ENCODE measurements at regions not wholly inside any gene's neighbourhood (a gene's known extent, or its start where the extent isn't known, plus 50 kb on each side); places are given as distances from the start of the nearest gene placed in this dataset.

- no peak for DNase-seq
Observed at GRCh38 chr22:49638001-49638400, 189.7 kb downstream of the BRD1 start.

DNA sequence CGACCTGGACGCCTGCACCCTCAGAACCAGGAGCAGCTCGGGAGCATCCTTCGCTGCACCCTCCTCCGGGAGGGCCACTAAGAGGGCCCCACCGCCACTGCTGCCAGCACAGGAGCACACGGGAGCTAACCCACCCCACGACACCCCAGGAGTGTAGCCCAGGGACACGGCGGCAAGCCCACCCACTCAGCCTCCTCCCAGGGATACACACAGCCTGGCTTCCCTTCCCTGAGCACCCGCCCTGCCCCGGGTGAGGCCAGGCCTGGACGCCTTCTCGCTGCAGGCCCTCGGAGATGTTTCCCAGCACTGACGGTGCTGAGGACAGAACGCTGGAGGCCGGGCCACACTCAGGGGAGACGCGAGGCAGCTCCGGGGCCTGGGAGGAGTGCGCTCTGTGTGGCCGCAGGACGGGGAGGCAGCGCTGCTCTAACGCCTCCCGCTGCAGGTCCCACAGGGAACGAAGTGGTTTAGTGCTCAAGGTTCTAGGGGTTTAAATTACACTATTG lies 190.4 kb downstream of the BRD1 start:
- DNase-seq = no peak

DNA sequence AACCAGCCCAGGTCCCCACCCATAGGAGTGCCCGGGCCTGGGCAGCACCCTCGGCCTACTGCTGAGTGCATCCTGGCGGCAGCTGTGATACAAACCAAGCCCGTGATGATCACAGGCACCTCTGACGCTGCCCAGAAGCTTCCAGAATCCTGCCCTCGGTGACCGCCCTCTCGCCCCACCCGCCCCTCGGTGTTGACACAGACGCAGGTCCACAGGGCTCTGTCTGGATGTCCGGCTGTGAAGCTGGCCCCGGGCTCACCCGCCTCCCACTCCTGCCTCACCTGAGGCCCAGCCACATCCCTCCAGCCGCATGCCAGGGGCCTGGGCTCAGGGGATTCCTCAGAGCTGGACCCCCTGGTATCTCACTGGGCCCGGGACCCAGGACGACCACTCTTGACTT lies 191.0 kb downstream of the BRD1 start:
- DNase-seq = no peak

DNA sequence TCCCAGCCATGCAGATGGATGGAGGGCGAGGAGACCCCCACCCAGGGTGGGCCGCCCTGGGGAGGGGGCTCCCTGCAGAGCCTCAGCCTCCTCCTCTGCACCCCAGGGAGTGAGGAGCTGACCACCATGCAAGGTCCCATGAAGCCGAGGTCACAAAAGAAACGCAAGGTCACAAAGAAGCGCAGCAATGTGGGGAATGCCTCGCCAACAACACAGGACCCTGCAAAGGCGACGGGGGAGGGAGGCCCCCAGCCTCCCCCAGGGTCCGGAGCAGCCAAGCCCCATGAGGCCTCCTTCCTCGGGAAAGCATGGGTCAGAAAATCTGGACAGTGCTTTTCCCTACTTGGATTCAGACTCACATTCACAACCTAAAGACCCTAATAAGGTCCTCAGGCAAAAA lies 191.5 kb downstream of the BRD1 start:
- DNase-seq = no peak

DNA sequence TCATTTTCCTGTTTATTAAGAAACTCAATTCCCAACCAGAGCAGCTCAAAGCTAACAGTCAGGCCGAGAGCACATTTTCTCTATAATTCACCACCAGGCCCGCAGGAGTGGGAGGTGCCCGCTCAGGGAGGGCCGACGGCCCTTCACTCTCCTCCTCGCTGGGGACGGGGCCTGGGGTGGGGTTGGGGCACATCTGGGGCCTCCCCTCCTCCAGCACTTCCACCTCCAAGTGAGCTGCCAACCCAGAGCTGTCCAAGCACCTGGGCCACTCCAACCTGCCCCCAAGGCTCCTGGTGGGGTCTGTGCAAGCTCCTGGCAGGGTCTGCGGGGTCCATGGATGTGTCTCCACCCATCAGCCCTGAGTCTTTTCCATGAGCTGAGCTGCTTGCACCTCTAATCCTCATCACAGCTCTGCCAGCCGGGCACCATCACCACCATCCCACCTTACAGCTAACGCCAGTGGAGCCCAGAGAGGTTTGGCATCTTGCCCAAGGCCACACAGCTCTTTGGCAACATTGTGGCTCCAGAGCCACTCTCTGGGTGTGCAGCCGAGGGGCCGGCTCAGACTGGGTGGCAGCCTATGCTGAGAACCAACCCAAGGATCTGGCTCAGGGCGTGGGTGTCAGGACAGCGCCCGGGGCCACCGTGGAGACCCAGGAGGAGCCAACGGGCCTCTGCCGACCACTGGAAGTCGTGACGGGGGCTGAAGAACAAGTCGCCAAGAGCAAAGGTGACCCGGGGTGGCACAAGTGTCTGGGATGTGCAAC lies 193.5 kb downstream of the BRD1 start:
- no peak for DNase-seq

GRCh38 chr22:49633010-49633324 lies 194.7 kb downstream of the BRD1 start:
- no peak for DNase-seq

DNA sequence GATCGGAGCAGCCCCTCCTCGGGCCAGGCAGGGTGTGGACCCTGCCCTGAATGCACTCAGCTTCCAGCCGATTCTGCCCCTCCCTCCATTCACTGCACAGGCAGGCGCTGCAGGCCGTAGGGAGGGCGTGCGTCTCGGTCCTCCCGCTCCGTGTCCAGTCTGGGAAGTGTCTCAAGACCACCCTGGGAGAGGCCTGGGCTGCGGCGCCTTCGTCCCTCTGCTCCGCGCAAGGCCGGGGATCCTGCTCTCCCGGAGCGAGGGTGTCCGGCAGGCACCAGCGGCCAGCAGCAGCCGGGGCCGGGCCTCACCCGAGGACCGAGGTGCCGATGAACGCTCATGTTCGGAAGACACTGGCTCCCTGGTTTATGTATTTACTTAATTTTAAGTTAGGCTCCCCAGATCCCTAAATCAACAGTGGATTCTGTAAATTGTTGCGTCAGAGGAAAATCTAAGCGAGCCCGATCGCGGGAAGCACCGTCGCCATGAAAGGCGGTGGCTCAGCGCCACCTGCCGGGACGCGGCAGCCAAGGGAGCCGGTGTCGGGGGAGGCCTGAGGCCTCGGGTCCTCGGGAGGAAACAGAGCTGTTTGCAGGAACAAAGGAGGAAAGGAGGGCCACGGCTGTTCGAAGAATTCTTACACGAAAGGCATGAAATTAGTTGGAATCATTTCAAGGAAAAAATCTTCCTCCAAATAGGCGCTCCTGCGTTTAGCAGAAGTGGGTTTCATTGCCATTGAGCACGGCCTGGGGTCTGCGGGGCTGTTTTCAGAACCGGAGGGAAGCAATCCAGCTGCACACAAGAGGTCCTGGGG lies 195.3 kb downstream of the BRD1 start:
- DNase-seq = peak; percentile 40 to 73 (median 53)

- DNase-seq = no peak
Observed at GRCh38 chr22:49630448-49630946, 197.2 kb downstream of the BRD1 start.

DNA sequence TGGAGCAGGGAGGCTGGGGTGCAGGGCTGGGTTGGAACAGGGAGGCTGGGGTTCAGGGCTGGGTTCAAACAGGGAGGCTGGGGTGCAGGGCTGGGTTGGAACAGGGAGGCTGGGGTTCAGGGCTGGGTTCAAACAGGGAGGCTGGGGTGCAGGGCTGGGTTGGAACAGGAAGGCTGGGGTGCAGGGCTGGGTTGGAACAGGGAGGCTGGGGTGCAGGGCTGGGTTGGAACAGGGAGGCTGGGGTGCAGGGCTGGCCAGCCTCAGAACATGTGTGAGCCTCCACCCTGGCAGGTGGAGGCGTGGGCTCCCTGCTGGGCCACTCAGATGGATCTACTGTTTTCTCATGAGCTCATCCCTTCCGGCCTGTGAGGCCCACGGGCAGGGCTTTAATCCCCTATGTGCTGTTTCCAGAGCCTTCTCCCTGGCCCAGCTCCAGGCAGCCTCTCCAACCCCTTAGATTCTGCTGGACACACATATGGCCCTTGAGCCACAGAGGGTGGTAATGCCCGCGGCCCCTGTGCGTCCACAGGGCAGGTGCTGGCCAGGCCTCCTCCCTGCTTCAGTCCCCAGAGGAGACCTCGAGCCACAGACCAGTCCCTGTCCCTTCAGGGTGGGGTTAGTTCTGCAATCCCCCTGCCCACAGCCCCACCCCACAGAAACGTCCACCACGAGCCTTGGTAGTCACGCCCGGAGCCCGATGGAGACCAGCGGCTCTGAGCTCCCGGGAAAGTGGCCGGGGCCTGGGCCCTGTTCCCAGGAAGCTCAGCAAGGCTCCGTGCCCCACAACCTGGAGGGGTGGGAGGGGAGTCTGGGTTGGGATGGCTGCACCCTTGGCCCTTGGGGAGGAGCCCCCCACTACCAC lies 197.9 kb downstream of the BRD1 start:
- no peak for DNase-seq

DNA sequence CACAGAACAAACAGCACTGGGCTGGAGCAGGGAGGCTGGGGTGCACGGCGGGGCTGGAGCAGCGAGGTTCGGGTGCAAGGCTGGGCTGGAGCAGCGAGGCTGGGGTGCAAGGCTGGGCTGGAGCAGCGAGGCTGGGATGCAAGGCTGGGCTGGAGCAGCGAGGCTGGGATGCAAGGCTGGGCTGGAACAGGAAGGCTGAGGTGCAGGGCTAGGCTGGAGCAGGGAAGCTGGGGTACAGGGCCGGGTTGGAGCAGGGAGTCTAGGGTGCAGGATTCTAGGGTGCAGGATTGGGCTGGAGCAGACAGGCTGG lies 198.5 kb downstream of the BRD1 start:
- no peak for DNase-seq

DNA sequence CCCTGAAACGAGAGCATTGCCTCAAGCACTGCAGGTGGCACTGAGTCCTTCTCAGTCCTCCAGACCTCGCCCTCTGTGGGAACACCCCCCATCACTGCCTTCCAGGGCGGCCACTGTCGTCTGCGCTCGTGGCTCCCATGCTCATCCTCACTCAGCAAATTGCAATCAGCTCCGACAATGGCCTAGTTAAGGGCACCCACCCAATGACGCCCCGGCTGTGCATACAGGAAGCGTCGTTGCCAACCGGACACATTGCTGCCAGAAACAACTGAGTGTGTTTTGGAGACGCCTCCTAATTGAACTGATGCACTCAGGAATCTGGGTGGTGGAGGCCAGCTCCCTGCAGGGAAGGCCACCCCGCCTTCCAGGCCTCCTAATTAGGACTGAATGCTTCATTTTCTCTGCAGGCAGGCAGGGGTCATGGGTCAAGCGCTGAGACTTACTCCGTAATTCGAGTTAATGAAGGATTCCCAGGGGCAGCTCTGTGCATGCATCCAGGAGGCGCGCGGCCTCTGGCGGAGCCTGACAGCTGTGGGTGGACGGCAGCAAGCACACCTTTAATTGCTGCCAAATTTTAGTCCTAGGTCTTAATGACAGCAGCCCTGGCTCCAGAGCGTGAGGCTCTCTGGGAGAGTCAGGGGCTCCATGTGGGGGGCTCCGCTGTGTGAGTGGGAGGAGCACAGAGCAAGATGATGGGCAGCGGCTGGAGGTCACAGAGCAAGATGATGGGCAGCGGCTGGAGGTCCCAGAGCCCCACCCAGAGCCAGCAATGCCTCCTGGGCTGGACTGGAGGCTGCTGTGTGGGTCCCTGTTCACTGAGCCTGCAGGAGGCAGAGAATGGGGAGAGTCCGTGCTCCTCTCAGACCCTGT lies 199.0 kb downstream of the BRD1 start:
- no peak for DNase-seq

DNA sequence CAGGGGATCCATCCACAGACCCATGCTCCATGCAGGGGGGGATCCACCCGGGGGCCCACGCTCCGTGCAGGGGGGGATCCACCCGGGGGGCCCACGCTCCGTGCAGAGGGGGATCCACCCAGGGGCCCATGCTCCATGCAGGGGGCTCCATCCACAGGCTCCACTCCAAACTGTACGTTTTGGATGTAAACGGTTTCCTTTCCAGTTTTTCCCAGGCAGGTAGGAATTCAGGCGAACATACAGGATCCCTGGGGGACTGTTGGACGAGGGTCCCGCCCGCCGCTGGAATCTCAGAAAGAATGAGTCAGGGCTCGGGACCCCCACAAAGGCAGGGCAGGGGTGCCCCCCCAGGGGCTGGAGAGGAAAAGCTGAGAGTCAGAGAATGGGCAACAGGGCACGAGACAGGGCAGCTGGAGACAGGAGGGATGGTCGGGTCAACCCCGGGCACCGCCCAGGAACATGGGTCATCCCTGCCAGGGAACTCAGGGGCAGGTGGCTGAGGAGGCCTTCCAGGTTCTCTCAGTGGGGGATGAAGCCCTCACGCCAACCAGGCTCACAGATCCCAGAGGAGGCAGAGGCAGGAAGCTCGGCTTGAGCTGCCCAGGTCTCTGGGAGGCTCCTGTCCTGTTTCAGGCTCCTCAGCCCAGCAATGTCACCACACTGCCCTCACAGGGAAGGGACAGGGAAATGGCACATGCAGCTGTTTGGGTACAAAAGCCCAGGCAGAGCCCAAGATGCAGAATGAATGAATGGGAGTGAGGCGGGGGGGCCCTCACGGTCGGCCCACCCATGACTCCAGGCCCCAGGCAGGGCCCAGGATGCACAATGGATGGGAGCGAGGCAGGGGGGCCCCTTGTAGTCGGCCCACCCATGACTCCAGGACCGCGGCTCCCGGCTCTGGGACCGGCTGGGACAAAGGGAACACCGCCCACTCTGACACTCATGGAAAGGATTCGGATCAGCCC lies 200.2 kb downstream of the BRD1 start:
- no peak for DNase-seq

DNA sequence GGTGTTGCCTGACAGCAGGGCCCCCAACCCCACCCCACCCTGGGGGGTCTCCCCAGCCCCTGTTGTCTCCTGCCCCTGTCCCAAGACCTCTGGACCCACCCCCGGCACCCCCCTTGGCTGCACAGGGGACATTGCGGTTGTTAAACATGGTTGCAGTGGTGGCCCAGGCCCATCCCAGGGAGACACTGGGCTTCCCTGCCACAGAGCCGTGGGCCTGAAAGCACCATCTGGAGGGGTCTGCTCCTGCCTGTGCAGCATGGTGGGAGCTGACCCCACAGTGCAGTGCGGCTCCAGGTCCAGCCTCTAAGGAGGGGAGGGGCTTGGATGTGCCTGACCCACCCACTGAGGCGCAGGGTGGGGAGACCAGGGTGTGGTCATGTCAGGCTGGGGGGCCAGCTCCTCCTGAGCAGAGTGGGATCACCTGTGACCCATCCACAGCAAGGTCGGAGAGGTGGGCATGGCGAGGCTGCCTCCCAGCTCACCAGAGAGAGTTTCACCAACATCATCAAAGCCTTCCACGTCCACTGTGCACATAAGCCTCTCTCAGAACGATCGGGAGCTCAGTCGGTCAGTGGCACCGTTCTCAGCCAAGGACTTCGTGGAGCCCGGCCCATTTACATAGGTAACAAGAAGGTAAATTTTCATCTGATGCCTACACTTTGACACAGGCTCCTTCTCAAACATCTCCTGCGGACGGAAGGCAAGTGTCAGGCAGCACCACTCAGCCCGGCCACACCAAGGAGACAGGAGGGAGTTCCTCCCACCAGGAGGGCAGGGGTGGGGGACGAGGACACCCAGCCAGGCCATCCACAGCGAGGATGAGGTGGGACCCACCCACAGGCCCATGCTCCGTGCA lies 201.1 kb downstream of the BRD1 start:
- no peak for DNase-seq

- DNase-seq = no peak
Observed at GRCh38 chr22:49624421-49625177, 203.1 kb downstream of the BRD1 start.

GRCh38 chr22:49623715-49624114 lies 204.0 kb downstream of the BRD1 start:
- DNase-seq = no peak

DNA sequence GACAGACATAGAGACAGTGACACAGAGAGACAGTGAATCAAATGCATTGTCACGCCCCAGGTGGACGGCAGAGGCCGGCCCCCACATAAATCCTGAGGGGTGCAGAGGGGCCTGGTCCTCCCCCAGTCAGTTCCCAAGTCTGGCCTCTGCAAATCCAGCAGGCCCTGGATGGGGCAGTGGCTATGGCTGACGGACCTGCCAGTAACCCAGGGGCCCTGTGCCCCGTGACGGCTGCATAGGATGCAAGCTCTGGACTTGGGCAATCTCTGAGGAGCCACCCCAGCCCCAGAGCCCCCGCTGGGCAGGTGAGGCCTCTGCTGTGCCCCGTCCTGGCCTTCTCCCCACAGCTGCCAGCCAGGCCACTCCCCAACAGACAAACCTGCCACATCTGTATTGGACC lies 204.5 kb downstream of the BRD1 start:
- DNase-seq = no peak

GRCh38 chr22:49622241-49623105 lies 205.2 kb downstream of the BRD1 start:
- DNase-seq = no peak

DNA sequence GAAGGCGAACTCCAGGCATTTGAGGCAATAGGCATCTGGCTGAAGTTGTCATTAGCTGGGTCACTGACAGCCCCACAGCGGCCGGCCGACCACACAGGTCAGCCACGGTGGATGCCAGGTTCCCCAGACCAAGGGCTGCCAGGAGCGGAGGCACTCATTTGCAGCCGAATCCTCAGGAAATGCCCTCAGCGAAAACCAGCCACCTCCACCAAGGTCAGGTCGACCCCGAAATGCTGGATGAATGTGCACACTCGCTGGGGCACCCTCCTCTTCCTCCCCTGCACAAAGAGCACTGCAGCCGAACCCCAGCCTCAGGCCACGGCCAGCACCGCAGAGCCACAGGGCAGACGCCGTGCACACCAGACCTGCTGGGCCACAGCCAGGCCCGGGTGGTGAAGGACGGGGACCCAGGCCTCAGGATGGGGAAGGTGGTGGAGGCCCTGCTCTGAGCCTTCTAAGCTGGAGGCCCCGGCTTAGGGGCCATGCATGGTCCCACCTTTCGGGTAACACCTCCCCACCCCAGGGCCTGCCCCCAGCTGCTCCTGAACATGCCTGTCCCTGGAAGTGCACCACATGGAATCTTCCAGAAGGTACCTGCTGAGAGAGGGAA lies 206.0 kb downstream of the BRD1 start:
- DNase-seq = no peak
